ENCODE measurements at regions not wholly inside any gene's neighbourhood (a gene's known extent, or its start where the extent isn't known, plus 50 kb on each side); places are given as distances from the start of the nearest gene placed in this dataset.

DNA sequence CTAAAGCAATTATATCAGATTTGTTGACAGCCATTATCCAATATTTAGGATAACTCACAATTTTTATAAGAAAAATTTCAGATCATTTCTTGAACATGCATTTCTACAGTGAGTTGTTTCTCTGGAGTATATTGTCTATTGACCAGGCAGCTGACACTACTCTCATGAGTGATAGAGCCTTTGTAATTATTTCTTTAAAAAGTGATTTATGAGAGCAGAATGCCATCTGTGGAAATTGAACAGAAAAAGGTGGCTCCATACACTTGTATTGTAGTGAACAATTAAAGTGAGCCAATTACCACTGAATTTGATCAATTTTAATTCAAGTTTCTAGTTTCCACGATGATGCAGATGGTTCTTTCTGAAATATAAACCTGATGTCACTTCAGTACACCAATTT lies 855.4 kb downstream of the TAF11L14 start:
- no TSS peak for BruUV-seq (replicated peaks)
- no peak overlapping the region for H4K91ac ChIP-seq (ENCODE audit: insufficient read depth, low read depth, low read length)
- no peaks in the 10 kb centered on the region for H4K20me1 ChIP-seq (ENCODE audit: insufficient read depth, low read length)
- H3K4ac ChIP-seq (ENCODE audit: low read depth, low read length) = no peak overlapping the region
- no peaks in the 10 kb centered on the region for H3K36me3 ChIP-seq (ENCODE audit: control insufficient read depth, insufficient read depth, low read length)
- H3K4me3 ChIP-seq (ENCODE audit: insufficient read depth, low read depth, low read length) = no peak overlapping the region
- H3K4me2 ChIP-seq (ENCODE audit: low read depth, low read length) = no peak overlapping the region
- no peak overlapping the region for H2BK5ac ChIP-seq (ENCODE audit: low read depth, low read length, poor library complexity, severe bottlenecking)
- no peak overlapping the region for H3K14ac ChIP-seq (replicated peaks; ENCODE audit: low read depth, low read length)
- no peak overlapping the region for H2BK20ac ChIP-seq (ENCODE audit: low read depth, low read length)
- intact Hi-C loops (cut with micrococcal nuclease) = no loop called here
- no peaks in the 10 kb centered on the region for H3K9me1 ChIP-seq (ENCODE audit: insufficient read depth, low read length)
- CTCF ChIA-PET = no interaction called here
- dilution Hi-C loops (cut with HindIII; ENCODE audit: low sequenced_read_pairs, unreplicated experiment) = no loop called here
- H4K8ac ChIP-seq (ENCODE audit: low read depth in 2 of 2, low read length in 2 of 2) = no peak overlapping the region
- no peaks in the 10 kb centered on the region for H3K4me1 ChIP-seq (ENCODE audit: control insufficient read depth, insufficient read depth, low read length)
- H2BK120ac ChIP-seq (ENCODE audit: low read depth, low read length) = no peak overlapping the region
- no peaks in the 10 kb centered on the region for H3K27me3 ChIP-seq (ENCODE audit: control insufficient read depth, insufficient read depth, low read length)
- WGBS, 2 experiments (ENCODE audit: extremely low coverage in 2 of 2, insufficient read length in 1 of 2) = no CpG with 5 or more reads among the region's 1 CpG
- H2AK9ac ChIP-seq (replicated peaks; ENCODE audit: low read depth, low read length, poor library complexity) = no peak overlapping the region
- no peak overlapping the region for H2BK15ac ChIP-seq (ENCODE audit: low read depth, low read length)
- POLR2A ChIA-PET (ENCODE audit: unreplicated experiment) = no interaction called here
- in situ Hi-C loops (cut with MboI; ENCODE audit: low sequenced_read_pairs) = no loop called here
- H3K23ac ChIP-seq (ENCODE audit: low read depth, low read length) = no peak overlapping the region
- H4K5ac ChIP-seq (ENCODE audit: low read depth, low read length) = no peak overlapping the region
- no peak for DNase-seq
- H3K18ac ChIP-seq (ENCODE audit: low read depth, low read length) = no peak overlapping the region
- TF ChIP-seq FOS (IDR thresholded peaks at IDR 0.05; ENCODE audit: low read depth, low read length) (no peak), RFX5 (IDR thresholded peaks at IDR 0.05; ENCODE audit: low read depth, low read length) (no peak), POLR2A (IDR thresholded peaks at IDR 0.05; ENCODE audit: low read depth, low read length) (no peak), MAZ (IDR thresholded peaks at IDR 0.05; ENCODE audit: borderline replicate concordance, low read depth, low read length) (no peak), SMC3 (IDR thresholded peaks at IDR 0.05; ENCODE audit: low read depth, low read length) (no peak), CHD1 (IDR thresholded peaks at IDR 0.05; ENCODE audit: low read depth, low read length) (no peak), BHLHE40 (IDR thresholded peaks at IDR 0.05; ENCODE audit: low read depth, low read length) (no peak), MXI1 (IDR thresholded peaks at IDR 0.05; ENCODE audit: borderline replicate concordance, low read depth, low read length) (no peak), RCOR1 (IDR thresholded peaks at IDR 0.05; ENCODE audit: insufficient replicate concordance, low read length) (no peak)
- TF ChIP-seq, protein P1, sequence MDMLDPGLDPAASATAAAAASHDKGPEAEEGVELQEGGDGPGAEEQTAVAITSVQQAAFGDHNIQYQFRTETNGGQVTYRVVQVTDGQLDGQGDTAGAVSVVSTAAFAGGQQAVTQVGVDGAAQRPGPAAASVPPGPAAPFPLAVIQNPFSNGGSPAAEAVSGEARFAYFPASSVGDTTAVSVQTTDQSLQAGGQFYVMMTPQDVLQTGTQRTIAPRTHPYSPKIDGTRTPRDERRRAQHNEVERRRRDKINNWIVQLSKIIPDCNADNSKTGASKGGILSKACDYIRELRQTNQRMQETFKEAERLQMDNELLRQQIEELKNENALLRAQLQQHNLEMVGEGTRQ (IDR thresholded peaks at IDR 0.05; ENCODE audit: low read depth, low read length) = no peak
- no peak overlapping the region for H2AFZ ChIP-seq (replicated peaks; ENCODE audit: low read length, poor library complexity)
- no peak overlapping the region for H2AK5ac ChIP-seq (ENCODE audit: low read depth, low read length)
- H3K79me1 ChIP-seq (ENCODE audit: low read depth in 1 of 2, low read length in 2 of 2) = no peaks in the 10 kb centered on the region
- no peak for ATAC-seq (ENCODE audit: low read depth)
- no peak overlapping the region for H3K9ac ChIP-seq (ENCODE audit: low read depth, low read length)
- no peak overlapping the region for H3K27ac ChIP-seq (ENCODE audit: insufficient read depth, low read length)
- no peak overlapping the region for H3K56ac ChIP-seq (ENCODE audit: extremely low read depth, insufficient read depth, low read length)
- peaks cover 5% of the 10 kb centered on the region; the same call in 1 of the 2 replicates for H3K9me3 ChIP-seq (ENCODE audit: control insufficient read depth, insufficient read depth, low read length)

Data from IMR-90 (cell line).